RWPE2 (cell line): ENCODE measurements at regions not wholly inside any gene's neighbourhood (a gene's known extent, or its start where the extent isn't known, plus 50 kb on each side); places are given as distances from the start of the nearest gene placed in this dataset.

Experiments
- ATAC-seq: fragments of 200-7000 bp; cut with Tn5 transposase; 3 replicates; pipeline ENCODE4 v1.9.1; 2021; ENCODE audit warnings: low read depth
- DNase-seq: peaks from one replicate; pipeline ENCODE4 v3.0.0-alpha.2; 2020; ENCODE audit warnings: low spot score
- H3K27ac ChIP-seq: fragments of 450-650 bp; 2 replicates; pipeline ENCODE4 v1.5.1; 2017; ENCODE audit warnings: mild to moderate bottlenecking; ENCODE audit not compliant: poor library complexity, severe bottlenecking
- H3K27me3 ChIP-seq: fragments of 250-450 bp; sonication (Bioruptor Pico); 2 replicates; pipeline ENCODE4 v1.5.1; 2021; ENCODE audit warnings: mild to moderate bottlenecking, moderate library complexity; ENCODE audit not compliant: insufficient read depth, poor library complexity, severe bottlenecking
- H3K36me3 ChIP-seq: fragments of 250-450 bp; sonication (Bioruptor Pico); 2 replicates; pipeline ENCODE4 v1.5.1; 2020; ENCODE audit warnings: low read depth, mild to moderate bottlenecking, moderate library complexity
- H3K4me1 ChIP-seq: fragments of 250-450 bp; sonication (Bioruptor Pico); 2 replicates; pipeline ENCODE4 v1.5.1; 2021; ENCODE audit warnings: mild to moderate bottlenecking, moderate library complexity; ENCODE audit not compliant: insufficient read depth, poor library complexity, severe bottlenecking
- H3K4me3 ChIP-seq: fragments of 250-450 bp; sonication (Bioruptor Pico); 2 replicates; pipeline ENCODE4 v1.5.1; 2021; ENCODE audit warnings: mild to moderate bottlenecking, moderate library complexity; ENCODE audit not compliant: severe bottlenecking
- H3K9me3 ChIP-seq: fragments of 250-450 bp; sonication (Bioruptor Pico); 2 replicates; pipeline ENCODE4 v1.5.1; 2021; ENCODE audit warnings: mild to moderate bottlenecking, moderate library complexity; ENCODE audit not compliant: severe bottlenecking
- CTCF ChIP-seq: fragments of 450-650 bp; IDR thresholded peaks from one replicate; pipeline ENCODE4 v1.5.1; 2017; ENCODE audit warnings: mild to moderate bottlenecking, moderate library complexity; ENCODE audit not compliant: poor library complexity, severe bottlenecking

DNA sequence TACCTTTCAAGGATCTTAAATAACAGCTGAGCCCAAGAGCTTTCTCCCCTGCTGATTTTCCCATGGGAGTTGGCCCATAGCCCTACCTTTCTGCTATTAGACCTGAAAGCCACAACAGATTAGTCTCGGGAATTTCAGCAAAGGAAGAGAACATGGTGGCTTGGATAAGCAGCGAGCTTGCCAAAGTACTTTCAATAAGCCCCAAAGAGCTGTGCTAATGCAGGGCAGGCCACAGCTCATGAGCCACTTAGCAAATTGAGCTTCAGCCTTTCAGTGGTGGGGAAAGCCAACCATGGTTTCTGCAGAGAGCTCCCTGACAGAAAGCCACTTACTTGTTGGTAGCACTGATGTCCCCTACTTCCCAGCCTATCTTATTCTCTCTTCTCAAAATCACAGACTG is 217.8 kb upstream of the IRX5 start:
- Histone ChIP-seq H3K27ac (no peak overlapping the region), H3K4me3 (no peak overlapping the region), H3K27me3 (no peaks in the 10 kb centered on the region), H3K9me3 (no peaks in the 10 kb centered on the region), H3K36me3 (no peaks in the 10 kb centered on the region), H3K4me1 (no peaks in the 10 kb centered on the region)
- no peak for ATAC-seq
- DNase-seq, result no peak
- no peak for TF ChIP-seq CTCF

DNA sequence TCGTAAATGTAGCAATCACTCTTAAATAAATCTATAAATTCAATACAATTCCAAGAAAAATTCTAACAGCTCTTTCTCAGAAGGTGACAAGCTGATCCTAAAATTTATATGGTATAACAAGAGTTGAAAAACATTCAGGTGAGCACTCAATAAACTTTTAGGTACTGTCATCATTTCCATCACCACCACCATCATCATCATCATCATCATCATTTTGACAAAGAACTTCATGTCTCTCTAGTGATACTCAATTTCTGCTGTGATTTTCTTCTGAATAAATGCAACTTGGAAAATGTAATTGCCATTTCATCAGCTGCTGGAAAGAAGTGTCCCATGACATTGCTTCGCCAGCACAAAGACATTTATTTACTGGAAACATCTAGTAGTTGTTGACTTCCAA is 222.9 kb upstream of the IRX5 start:
- TF ChIP-seq CTCF, result no peak
- ATAC-seq, result no peak
- no peak for DNase-seq

DNA sequence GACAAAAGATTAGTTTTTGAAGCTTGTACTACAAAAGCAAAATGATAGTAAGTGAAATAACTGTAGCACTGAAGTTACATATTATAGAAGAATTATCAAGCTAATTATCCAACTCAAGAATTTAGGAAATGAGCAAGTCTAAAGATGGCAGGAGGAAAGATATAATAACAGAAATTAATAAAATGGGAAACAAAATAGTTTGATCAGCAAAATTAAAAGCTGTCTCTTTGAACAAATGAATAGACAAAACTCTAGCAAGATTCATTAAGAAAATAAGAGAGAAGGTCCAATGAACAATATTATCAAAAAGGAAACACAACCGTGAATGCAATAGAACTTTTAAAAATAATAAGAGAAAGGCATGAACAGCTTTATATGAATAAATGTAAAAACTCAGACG is 224.3 kb upstream of the IRX5 start:
- ATAC-seq (no peak), DNase-seq (no peak)
- Histone ChIP-seq H3K4me1 (no peaks in the 10 kb centered on the region), H3K27ac (no peak overlapping the region), H3K27me3 (no peaks in the 10 kb centered on the region), H3K9me3 (no peaks in the 10 kb centered on the region), H3K36me3 (no peaks in the 10 kb centered on the region), H3K4me3 (no peak overlapping the region)
- TF ChIP-seq CTCF, result no peak

More for the DNA sequence above, 222.9 kb upstream of the IRX5 start:
- H3K27ac ChIP-seq, result no peak overlapping the region
- H3K4me3 ChIP-seq, result no peak overlapping the region
- H3K9me3 ChIP-seq, result no peaks in the 10 kb centered on the region
- H3K4me1 ChIP-seq, result no peaks in the 10 kb centered on the region
- H3K36me3 ChIP-seq, result no peaks in the 10 kb centered on the region
- no peaks in the 10 kb centered on the region for H3K27me3 ChIP-seq

- no peak for DNase-seq
- ATAC-seq, result no peak
- H3K4me3 ChIP-seq, result no peak overlapping the region
- no peaks in the 10 kb centered on the region for H3K27me3 ChIP-seq
- H3K4me1 ChIP-seq, result no peaks in the 10 kb centered on the region
- no peak overlapping the region for H3K27ac ChIP-seq
- TF ChIP-seq CTCF, result no peak
- H3K36me3 ChIP-seq, result no peaks in the 10 kb centered on the region
- H3K9me3 ChIP-seq, result no peaks in the 10 kb centered on the region
Measured at GRCh38 chr16:54703339-54703738, 227.3 kb upstream of the IRX5 start.

DNA sequence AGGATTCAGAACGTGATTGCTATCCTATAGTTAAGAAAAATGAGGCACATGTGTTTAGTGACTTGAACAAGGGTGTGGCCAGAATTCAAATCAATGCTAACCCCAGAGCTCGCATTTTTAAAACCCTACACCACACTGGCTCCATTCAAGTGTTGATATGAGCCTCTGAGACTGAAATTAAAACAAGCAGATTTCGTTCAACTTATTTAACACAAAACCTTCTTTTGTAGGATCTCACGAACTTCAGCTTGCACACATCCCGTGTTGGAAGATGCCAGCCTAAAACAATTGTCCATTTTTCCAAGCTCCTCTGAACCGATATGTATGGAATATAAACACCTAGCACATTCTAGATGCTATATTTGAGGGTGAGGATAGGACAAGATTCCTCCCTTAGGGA is 231.0 kb upstream of the IRX5 start:
- H3K4me1 ChIP-seq, result no peaks in the 10 kb centered on the region
- TF ChIP-seq CTCF, result no peak
- H3K9me3 ChIP-seq, result no peaks in the 10 kb centered on the region
- H3K4me3 ChIP-seq, result no peak overlapping the region
- no peaks in the 10 kb centered on the region for H3K36me3 ChIP-seq
- H3K27me3 ChIP-seq, result no peaks in the 10 kb centered on the region
- DNase-seq (no peak), ATAC-seq (no peak)
- no peak overlapping the region for H3K27ac ChIP-seq
